ENCODE measurements at regions not wholly inside any gene's neighbourhood (a gene's known extent, or its start where the extent isn't known, plus 50 kb on each side); places are given as distances from the start of the nearest gene placed in this dataset.
"Not testable (repeated sequence)": the region's sequence is repeated elsewhere in the genome, so short reads cannot be mapped to it uniquely, and the experiment has no call there.

GRCh38 chr11:13154374-13154773, 123.2 kb upstream of the BMAL1 start:
- not testable (repeated sequence) for TF ChIP-seq CTCF, MYC (IDR thresholded peaks at IDR 0.05; ENCODE audit: low read depth, low read length)
